ENCODE measurements at regions not wholly inside any gene's neighbourhood (a gene's known extent, or its start where the extent isn't known, plus 50 kb on each side); places are given as distances from the start of the nearest gene placed in this dataset.
"Not testable (repeated sequence)": the region's sequence is repeated elsewhere in the genome, so short reads cannot be mapped to it uniquely, and the experiment has no call there.

DNA sequence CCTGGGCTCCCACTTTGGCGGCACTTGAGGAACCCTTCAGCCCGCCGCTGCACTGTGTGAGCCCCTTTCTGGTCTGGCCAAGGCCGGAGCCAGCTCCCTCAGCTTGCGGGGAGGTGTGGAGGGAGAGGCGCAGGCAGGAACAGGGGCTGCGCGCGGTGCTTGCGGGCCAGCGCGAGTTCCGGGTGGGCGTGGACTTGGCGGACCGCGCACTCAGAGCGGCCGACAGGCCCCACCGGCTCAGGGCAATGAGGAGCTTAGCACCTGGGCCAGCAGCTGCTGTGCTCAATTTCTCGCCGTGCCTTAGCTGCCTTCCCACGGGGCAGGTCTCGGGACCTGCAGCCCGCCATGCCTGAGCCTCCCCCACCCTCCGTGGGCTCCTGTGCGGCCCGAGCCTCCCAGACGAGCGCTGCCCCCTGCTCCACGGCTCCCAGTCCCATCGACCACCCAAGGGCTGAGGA, 324.8 kb downstream of the RAD51AP2 start:
- not testable (repeated sequence) for DNase-seq (ENCODE audit: low spot score)

DNA sequence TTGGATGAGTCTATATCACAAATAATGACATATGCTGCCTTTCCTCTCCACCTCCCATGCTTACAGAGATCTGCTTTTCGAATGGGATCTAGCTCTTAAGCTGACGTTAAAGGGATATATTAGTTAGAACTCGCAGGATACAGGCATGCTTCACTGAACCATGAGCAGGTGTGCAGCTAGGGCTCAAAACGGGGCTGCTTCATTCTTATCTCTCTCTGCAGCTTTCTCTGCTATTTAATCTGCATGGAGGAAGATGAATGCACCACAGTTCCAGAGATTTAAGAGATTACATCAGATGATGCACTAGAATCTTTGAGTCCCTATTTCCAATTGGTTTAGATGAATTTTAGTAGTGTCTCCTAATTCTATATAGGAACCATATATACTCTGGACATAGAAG, 327.0 kb downstream of the RAD51AP2 start:
- DNase-seq (ENCODE audit: low spot score) = no peak

DNA sequence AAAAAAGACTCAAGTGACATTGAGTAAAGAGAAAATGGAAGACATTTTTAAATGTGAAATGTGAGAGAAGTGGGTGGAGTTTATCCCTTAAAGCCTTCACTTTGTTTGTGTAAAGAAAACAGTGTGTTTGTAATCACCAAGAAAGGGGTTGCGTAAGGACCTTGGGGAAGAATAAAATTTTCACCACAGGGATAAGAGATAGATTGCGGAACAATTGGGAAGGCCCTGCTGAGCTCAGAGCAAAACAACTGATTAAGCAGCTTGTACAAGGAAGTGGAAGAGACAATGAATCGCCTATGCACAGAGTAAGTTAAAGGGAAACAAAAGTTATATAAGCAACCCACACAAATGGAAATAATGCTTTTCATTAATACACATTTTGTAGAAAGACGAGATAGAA, 327.7 kb downstream of the RAD51AP2 start:
- no peak for DNase-seq (ENCODE audit: low spot score)

DNA sequence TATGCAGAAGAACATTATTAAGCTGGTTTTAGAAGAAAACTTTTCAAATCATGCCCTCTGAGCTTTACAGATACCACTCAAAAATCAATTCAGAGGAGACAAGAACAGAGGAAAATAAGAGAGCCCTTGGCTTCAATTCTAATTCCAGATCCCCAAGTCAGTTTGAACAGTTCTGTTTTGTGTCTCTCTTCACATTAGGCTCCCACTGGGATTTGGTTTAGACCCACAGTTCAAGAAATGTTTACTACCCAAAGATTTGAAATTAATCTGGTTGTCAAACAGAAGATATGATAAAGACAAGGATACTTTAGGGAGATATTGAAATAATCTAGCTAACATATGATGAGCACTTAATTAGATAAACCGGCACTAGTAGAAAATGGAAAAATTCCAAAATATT, 329.5 kb downstream of the RAD51AP2 start:
- DNase-seq (ENCODE audit: low spot score) = no peak

DNA sequence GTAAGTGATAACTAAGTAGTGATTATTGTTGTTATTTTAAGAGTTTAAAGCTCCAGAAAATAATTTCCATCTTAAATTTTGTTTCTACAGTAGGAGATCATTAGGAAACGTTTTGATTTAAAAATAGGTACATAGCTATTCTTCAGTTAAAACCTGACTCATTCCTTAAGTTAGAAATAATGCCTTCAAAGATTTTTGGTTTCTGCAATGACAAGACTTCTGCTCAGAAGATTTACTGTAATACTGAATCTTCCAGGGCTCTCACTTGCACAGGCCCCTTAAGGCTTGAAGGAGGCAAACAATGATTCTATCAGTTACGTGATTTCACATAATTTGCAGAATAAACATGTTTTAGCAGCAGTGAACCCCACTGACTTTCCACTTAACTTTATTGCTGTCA, 333.7 kb downstream of the RAD51AP2 start:
- DNase-seq (ENCODE audit: low spot score) = no peak

DNA sequence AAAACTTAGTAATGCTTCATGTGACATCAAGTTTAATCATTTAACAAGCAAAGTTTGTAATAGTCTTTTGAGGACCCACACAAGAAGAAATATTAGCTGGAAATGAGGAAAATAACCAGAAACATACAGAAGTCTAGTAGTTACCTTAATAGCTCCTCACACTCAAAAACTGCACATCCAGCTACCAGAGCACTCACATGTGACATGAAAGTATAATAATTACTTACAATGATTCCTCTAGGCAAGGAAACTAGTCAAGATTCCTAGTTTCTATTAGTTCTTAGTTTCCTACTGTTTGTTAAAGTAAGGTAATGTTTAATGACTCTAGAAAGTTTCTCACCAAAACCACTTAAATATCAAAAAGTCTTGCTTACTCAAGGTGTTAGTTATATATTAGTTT, 335.8 kb downstream of the RAD51AP2 start:
- DNase-seq (ENCODE audit: low spot score) = no peak

DNA sequence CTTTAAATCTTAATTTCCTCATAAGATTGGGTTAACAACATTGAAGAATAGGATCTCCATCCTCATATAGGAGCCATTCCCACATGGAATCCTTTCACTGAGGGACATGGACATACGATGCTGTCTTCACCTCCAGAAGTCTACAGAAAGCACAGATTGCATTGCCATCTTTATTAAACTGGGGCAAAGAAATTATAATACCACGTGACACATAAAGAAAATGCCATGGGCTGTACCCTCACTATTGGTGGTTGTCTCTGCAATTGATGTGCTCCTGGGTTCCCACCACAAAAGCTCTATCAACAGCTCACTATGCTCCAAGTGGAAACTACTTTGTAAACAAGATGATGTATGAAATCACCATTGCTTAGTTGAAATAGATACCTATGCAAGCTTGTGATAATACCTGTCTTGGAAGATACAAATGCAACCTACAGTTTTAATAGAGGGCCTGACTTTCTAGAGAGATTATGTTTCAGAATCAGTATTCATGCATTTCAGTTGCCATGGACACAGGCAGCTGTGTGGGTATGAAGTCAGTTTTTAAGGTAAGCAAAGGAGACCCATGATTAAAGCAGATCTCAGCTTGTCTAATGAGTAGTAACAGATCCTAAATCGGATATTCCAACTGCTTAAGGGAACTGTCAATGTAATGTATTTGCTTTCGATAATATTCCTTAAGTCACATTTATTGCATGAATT, 337.0 kb downstream of the RAD51AP2 start:
- no peak for DNase-seq (ENCODE audit: low spot score)

DNA sequence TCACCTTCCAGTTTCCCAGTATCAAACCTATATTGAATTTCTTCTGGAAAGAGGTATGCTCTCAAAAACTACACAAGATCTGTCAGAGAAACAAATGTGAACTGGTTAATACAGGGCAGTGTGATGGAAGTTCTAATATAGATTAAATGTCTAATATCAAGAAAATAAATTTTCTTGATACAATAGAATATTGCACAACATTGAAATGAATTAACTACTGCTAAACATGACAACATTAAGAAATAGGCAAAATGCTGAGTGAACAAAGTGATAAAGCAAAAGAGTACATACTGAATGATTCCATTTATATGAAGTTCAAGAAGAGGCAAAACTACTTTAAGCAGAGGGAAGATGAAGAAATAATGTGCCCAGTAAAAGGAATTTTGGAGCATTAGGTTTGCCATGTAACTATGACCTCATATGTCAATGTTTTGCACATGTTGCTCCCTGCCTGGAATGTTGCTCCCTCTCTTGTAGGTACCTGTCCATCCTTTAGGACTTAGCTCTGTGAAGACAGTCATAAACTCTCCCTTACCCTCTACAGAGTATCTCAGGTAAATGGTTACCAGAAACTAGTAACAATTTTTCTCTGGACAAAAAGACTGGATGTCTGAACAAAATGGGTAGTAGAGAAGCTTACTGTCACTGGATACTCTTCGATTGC, 339.0 kb downstream of the RAD51AP2 start:
- DNase-seq (ENCODE audit: low spot score) = no peak

DNA sequence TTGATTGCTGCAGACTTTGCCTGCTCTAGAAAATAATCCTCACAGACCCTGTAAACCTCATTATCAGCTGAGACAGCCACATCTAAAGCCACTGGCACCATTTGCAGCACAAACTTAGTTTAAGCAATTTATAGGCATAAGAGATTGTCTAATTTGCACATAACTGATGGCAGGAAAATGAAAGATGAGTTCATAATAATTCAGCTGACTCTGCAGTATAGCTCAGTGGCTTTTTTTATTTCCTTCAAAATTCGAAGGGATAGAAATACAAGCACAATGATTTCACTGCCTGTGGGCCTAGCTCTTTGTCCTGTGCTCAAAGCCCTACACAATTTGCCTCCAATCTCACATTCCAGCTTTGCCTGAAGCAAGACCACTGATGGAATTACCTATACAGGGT, 341.2 kb downstream of the RAD51AP2 start:
- DNase-seq (ENCODE audit: low spot score) = no peak

DNA sequence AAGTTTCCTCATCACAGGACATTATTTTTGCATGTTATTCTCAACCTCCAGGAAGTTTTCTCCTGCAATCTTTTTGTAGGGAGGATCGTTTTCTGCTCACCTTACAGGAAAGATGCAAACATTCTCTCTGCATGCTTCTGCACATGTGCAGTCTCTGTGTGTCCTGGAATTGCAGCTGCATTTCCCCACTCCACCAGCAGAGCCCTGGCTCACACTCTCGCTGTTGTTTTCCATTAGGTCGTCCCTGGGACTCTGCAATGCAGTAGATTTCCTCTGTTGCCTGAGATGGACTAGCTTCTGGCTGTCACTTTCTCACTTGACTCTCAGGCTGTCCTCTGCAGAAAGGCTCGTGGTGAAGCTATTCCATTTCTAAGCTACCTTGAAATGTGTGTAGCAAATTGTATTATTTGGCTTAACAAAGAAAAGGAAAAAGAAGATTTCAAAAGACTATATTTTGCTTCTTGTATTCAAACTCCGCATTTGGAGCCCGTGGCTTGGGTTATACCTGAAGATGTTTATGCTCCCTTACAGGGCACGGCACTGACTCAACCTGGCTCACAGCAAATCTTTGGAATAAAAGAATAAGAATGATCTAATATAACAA, 346.7 kb downstream of the RAD51AP2 start:
- peak; percentile 3 for DNase-seq (ENCODE audit: low spot score)

DNA sequence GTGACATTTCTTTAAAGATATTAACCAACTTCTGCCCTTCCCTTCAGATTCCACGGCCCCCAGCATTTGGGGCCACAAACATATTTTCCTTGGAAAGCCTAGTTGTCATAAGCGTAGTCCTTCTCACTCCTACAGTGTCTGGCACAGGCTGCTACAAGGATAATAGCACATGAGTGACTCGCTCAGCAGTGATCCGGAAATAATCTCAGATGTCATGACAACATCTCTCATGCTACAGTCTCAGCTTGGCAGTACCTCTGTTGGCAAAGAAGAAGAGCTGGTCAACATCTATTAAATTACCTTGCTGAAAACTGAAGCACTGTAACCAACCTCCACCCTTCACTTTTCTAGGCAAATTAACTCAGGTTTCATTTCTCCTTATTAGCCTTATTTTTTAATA, 351.7 kb downstream of the RAD51AP2 start:
- DNase-seq (ENCODE audit: low spot score) = no peak

DNA sequence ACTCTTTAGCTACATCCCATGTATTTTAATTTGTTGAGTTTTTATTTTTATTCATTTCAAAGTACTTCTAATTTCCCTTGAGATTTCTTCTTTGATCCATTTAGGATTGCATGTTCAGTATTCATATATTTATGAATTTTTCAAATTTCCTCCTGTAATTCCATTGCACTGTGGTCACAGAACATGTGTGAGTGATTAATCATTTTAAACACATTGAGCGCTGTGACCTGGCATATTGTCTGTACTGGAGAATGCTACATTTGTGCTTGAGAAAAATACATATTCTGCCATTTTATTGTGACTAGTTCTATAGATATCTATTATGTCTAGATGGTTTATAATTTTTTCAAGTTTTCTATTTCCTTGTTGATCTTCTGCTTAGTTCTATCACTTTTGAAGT, 353.7 kb downstream of the RAD51AP2 start:
- DNase-seq (ENCODE audit: low spot score) = no peak

DNA sequence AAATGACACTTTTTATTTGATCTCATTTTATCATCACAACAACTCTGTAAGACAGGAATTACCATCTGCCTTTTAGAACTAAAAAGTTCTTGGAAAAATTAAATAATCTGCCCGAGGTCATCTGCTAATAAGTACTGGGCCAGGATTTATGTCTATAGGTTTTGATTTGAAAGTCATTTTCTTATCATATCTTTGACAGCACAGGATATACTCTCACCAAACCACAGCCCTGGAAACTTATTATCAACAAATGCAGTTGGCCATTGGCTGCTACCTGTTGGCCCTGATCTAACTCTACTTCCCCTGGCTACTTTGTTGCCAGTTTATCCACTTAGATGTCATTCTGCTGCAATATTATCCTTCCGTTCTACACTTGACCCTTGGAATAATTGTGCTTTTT, 354.6 kb downstream of the RAD51AP2 start:
- no peak for DNase-seq (ENCODE audit: low spot score)

DNA sequence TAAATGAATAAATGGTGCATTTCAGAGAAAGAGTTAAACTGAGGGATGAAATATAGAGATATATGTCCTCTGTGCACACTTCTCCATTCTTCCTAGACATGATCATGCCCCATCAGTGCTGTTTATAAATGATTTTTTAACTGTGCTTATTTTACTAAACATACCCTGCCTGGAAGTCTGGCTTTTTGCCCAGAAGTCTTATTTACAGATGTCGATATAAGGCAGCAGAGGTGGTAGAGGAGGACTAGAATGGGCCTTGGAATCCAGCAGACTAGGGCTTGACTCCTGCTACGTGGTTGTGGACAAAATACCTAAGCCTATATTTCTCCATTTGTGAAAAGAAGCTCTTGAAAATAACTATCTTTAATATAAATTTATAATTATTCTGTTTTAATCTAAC, 355.5 kb downstream of the RAD51AP2 start:
- DNase-seq (ENCODE audit: low spot score) = no peak

DNA sequence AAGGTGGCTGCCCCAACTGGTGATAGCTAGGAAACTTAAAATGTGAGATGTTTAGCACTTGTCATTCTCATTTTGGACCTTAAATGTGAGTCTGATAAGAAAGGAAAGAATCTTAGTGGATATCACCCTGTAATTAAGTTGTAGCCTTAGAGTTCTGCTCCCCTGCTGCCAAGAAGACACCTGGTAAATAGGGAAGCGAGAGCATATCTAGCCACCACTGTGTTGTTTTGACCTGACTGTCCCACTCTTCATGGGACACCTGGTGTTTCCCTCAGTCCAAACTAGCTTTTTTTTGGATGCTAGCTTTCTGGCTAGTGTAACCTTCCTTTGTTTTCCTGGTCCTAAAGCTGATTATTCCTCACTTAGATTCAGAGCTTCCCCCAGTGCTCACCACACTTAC, 357.6 kb downstream of the RAD51AP2 start:
- DNase-seq (ENCODE audit: low spot score) = no peak

DNA sequence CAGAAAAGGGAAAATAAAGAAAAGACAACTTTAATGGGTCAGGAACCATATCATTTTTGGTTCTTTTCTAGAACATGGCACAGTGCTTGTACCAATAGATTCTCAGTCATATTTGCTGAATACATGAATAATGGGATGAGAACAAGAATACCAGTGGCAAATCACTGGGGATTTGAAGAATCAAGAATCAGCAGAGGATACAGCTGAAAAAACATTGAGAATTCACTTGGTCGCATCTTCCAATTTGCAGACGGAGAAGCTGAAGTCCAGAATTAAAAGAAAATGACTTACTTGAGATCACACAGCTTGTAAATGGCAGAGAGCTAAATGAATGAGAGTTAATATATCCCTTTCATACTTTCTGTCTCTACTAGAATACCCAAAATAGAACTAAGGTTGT, 362.2 kb downstream of the RAD51AP2 start:
- DNase-seq (ENCODE audit: low spot score) = no peak

DNA sequence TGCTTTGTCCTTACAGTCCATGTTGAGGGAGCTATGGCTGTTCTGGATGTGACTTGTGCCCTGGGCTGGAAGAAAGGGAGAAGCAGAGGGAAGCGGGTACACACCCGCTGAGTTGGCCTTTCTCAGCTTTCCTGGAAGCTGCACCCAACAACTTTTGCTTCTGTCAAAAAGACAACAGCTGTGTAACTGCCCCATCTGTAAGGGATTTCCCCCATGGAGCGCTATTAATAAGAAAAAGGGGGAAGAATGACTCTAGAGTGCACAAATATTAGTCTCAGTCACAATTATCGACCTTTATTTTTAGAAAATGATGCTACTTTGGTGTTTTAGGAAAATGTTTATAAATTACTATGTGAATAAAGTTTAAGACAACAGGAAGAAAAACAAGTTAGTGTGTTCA, 368.3 kb downstream of the RAD51AP2 start:
- no peak for DNase-seq (ENCODE audit: low spot score)

DNA sequence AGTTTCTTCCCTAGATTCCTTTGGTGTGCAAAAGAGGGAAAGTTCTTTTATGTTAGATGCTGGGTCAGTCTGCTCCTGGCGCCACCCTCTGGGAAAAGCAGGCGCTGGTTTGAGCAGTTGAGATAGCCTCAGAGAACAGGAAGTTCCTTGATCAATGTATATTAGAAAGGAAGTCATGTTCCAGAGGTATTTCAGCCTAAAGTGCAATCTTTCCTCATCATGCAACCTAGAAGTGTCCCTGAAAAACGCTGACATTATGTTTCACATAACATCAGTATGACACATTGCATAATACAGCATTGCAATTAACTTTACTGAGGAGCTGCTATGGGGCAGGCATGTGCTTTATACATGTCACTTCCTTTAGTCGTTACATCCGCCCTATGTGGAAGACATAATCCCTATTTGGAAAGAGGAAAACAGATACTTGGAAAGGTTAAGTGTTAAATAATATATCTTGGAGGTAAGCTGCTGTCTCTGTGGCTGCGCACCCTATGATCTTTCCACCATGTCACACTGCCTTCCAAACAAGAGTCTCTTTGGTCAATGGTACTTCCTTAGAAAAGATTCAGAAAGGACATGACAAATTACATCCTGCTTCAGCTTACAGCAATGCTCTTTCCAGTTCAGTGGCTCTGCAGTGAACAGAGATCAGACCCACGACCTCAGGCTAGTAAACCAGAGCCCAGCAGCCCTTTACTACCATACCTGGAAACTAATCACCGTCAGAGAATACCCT, 369.7 kb downstream of the RAD51AP2 start:
- no peak for DNase-seq (ENCODE audit: low spot score)

DNA sequence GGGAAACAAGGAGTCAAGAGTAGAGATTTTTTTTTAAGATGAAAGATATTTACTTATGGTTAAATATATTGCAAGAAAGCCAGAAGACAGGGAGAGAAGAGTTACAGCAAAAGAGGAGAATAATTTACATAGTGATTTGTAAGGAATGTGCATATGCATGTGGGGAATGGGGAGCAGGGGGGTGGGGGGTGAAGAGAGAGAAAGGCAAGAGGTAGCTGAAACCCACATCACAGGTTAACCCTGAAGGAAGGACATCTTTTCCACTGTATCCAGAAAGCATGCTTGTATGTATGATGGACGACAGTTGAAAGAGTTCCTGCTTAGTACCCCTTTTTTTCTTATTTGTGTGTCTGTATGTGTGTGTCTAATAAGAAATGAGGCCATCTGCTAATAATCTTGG, 371.9 kb downstream of the RAD51AP2 start:
- DNase-seq (ENCODE audit: low spot score) = no peak

DNA sequence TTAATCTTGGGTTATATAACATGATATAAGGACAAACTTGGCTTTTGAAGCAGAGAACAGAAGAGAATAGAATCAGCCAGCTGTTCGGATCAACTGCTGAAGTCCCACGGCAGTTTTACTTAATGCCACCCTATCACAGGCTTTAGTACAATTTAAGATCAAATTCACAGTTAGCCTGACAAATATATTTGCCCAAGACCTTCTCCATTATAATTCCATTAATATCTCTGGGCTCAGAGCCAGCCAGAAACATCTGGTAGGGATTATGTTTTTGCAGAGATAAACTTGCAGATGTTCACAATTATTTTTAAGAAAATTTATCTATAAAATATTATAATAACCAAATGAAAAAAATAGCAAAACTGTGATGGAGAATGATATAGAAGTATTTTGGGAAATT, 381.4 kb downstream of the RAD51AP2 start:
- DNase-seq (ENCODE audit: low spot score) = no peak

DNA sequence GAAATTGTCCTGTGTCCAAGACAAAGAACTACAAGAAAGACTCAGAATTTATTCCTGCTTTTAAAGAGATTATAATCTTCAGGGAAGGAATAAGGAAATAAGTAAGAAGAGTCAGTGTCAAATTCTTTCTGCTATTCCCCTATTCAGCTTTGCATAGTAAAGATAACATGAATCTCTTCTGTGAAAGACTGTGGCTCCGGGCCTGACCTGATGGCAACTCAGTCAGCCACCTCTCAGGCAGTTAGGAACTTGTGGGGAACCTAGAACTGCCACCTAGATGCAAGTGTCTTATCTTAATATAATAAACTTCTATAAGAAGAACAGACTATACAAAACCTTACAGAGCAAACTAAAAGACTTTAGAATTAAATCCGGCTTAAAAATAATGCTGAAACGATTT, 382.0 kb downstream of the RAD51AP2 start:
- DNase-seq (ENCODE audit: low spot score) = no peak

DNA sequence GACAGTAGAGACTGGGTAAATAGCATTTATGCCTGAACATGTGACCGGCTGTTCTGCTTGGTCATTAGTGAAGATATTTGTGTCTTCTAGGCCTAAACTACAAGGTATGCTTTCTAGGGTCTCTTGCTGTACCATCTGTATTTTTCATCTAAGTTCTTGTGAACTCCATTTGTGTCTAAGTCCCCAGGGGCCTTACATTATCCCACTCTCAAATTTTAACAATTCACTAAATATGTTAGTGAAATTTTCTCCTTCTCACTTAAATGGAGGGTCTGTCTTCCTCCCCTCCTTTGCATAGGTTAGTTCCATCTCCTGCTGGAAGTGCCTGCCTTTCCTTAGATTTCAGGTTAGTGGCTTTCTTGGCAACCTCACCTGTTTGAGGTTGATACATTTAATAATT, 382.6 kb downstream of the RAD51AP2 start:
- DNase-seq (ENCODE audit: low spot score) = no peak

All from COLO829 (cell line).